ENCODE measurements at regions not wholly inside any gene's neighbourhood (a gene's known extent, or its start where the extent isn't known, plus 50 kb on each side); places are given as distances from the start of the nearest gene placed in this dataset.

GRCh38 chr2:160610041-160610440 lies 116.4 kb upstream of the RBMS1 start:
- Histone ChIP-seq H3K9me3 (no peaks in the 10 kb centered on the region), H3K27ac (no peak overlapping the region), H3K4me1 (no peaks in the 10 kb centered on the region), H3K36me3 (no peaks in the 10 kb centered on the region), H3K27me3 (replicated peaks in 1 of 7) (no peaks in the 10 kb centered on the region), H3K4me3 (no peak overlapping the region)
- TF ChIP-seq POLR2A (IDR thresholded peaks at IDR 0.05) = no peak
- no peak for DNase-seq
- intact Hi-C loops (cut with DNase I; ENCODE audit: low total_unique reads) = no loop called here
- 86 to 96% (median 95%) methylated on average over 2 of the region's 2 CpGs for WGBS, 5 donors

- H3K4me1 ChIP-seq = no peaks in the 10 kb centered on the region
- intact Hi-C loops (cut with DNase I; ENCODE audit: low total_unique reads) = no loop called here
- H3K27ac ChIP-seq = no peak overlapping the region
- no peak overlapping the region for H3K4me3 ChIP-seq
- peaks cover 0 to 15% (median 12%) of the 10 kb centered on the region in 8 donors for H3K9me3 ChIP-seq
- TF ChIP-seq POLR2AphosphoS5 (IDR thresholded peaks at IDR 0.05) = no peak
- no peak for TF ChIP-seq CTCF (IDR thresholded peaks at IDR 0.05 in 8 of 11, conservative IDR thresholded peaks at IDR 0.05 in 3 of 11)
- no peak for TF ChIP-seq POLR2A (IDR thresholded peaks at IDR 0.05)
- H3K36me3 ChIP-seq = no peaks in the 10 kb centered on the region
- H3K27me3 ChIP-seq (replicated peaks in 1 of 7) = no peaks in the 10 kb centered on the region
- DNase-seq = no peak
These were observed 118.8 kb upstream of the RBMS1 start for GRCh38 chr2:160612266-160612856.

- no peak overlapping the region for H3K4me3 ChIP-seq
- no peak for DNase-seq
- intact Hi-C loops (cut with DNase I; ENCODE audit: low total_unique reads) = no loop called here
- TF ChIP-seq CTCF (IDR thresholded peaks at IDR 0.05 in 8 of 11, conservative IDR thresholded peaks at IDR 0.05 in 3 of 11) = no peak
- TF ChIP-seq POLR2A (IDR thresholded peaks at IDR 0.05) = no peak
- no peak for TF ChIP-seq POLR2AphosphoS5 (IDR thresholded peaks at IDR 0.05)
- no peaks in the 10 kb centered on the region for H3K4me1 ChIP-seq
- H3K36me3 ChIP-seq = no peaks in the 10 kb centered on the region
- H3K27ac ChIP-seq = no peak overlapping the region
- 73 to 88% (median 81%) methylated on average over 1 of the region's 1 CpG for WGBS, 5 donors
- no peaks in the 10 kb centered on the region for H3K27me3 ChIP-seq (replicated peaks in 1 of 7)
- peaks cover 0 to 15% (median 12%) of the 10 kb centered on the region in 8 donors for H3K9me3 ChIP-seq
These were observed 120.0 kb upstream of the RBMS1 start for GRCh38 chr2:160613466-160614153.

- Histone ChIP-seq H3K4me3 (no peak overlapping the region), H3K27ac (no peak overlapping the region), H3K4me1 (no peaks in the 10 kb centered on the region), H3K36me3 (no peaks in the 10 kb centered on the region), H3K9me3 (peaks cover 0 to 15% (median 12%) of the 10 kb centered on the region in 8 donors), H3K27me3 (replicated peaks in 1 of 7) (no peaks in the 10 kb centered on the region)
- DNase-seq = no peak
- TF ChIP-seq CTCF (IDR thresholded peaks at IDR 0.05 in 8 of 11, conservative IDR thresholded peaks at IDR 0.05 in 3 of 11) (no peak), POLR2A (IDR thresholded peaks at IDR 0.05) (no peak), POLR2AphosphoS5 (IDR thresholded peaks at IDR 0.05) (no peak)
- intact Hi-C loops (cut with DNase I; ENCODE audit: low total_unique reads) = no loop called here
These were observed 120.8 kb upstream of the RBMS1 start for GRCh38 chr2:160614391-160614790.
